HG02852 (cell line): ENCODE measurements at regions not wholly inside any gene's neighbourhood (a gene's known extent, or its start where the extent isn't known, plus 50 kb on each side); places are given as distances from the start of the nearest gene placed in this dataset.
A peak's percentile ranks its signal among the peaks of the same experiment; 100 is the strongest.
"Not testable (repeated sequence)": the region's sequence is repeated elsewhere in the genome, so short reads cannot be mapped to it uniquely, and the experiment has no call there.

Source experiments
- ATAC-seq: cut with Tn5 transposase; IDR thresholded peaks from one replicate; pipeline ENCODE4 v1.9.1; 2021; ENCODE audit warnings: mild to moderate bottlenecking, moderate library complexity; ENCODE audit not compliant: unreplicated experiment

DNA sequence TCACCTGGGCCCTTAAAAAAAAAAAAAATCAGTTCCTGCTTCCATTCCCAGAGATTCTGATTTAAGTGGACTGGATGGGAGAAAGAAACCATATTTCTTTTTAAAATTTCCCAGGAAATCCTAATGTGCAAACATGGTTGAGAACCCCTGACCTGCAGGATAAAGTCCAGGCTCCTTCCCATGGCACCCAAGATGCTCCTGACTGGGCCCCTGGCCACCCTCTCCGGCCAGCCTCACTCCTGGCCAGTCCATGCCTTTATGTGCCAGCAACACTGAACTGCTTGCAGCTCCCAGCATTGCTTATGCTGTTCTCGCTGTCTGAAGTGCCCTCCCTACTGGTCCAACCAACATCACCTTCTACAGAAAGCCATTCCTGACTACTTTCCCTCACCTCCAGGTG, 93.9 kb downstream of the TEX35 start:
- ATAC-seq, result no peak

DNA sequence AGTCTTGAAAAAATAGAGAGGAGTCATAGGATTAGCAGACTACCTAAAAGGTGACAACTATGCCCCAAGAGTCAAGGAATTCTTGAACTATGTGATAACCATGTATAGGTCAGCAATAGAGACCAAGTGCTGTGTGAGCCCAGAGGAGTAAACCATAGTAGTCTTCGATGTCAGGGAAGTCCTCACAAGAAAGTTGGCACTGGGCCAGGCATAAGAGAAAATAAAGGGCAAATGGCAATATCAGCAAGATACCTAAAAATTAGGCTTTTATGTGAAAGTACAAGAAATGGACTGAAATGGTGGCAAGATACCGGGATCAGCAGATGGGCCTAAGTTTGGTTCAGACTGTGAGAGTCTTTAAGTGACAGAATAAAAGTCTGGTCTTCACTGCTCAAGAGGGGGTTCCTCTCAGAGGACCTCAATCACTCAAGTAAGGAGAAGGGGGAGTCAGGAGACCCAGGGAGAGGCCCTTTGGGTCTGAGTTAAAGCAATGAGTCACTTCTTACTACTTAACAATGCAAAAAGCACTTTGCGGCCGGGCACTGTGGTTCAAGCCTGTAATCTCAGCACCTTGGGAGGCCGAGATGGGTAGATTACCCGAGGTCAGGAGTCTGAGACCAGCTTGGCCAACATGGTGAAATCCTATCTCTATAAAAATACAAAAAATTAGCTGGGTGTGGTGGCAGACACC, 95.0 kb downstream of the TEX35 start:
- ATAC-seq, result peak; percentile 59

DNA sequence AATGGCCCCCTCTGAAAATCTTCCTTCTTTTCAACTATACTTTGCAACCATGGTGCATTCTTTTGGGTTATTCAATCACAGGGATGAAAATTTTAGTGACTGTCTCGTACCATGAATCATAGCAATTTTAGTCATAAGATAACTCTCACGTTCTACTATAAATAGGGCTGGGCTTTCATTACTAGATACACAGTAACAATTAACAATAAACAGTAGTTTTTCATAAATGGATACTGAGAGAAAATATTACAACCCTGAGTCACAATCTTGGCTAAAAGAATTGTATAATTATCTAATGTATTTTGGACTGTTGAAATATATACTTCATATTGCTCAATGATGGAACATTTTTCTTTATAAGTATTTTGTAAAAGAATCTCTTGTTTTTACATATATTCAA, 96.1 kb downstream of the TEX35 start:
- ATAC-seq, result no peak

DNA sequence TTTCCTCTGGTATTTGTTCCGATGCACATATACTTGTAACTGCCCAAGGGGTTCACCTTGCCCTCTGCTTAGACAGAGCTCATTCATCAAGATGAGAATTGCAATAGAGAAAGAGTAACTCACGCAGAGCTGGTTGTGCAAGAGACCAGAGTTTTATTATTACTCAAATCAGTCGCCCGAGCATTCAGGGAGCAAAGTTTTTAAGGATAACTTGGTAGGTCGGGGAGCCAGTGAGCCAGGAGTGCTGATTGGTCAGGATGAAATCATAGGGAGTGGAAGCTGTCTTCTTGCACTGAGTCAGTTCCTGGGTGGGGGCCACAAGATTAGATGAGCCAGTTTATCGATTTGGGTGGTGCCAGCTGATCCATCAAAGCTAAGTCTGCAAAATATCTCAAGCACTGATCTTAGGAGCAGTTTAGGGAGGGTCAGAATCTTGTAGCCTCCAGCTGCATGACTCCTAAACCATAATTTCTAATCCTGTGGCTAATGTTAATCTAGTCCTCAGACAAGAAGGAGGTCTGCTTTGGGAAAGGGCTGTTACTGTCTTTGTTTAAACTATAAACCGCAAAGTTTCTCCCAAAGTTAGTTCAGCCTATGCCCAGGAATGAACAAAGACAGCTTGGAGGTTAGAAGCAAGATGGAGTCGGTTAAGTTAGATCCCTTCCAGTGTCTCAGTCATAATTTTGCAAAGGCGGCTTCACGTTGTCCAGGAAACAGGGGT, 97.9 kb downstream of the TEX35 start:
- ATAC-seq, result not testable (repeated sequence)

DNA sequence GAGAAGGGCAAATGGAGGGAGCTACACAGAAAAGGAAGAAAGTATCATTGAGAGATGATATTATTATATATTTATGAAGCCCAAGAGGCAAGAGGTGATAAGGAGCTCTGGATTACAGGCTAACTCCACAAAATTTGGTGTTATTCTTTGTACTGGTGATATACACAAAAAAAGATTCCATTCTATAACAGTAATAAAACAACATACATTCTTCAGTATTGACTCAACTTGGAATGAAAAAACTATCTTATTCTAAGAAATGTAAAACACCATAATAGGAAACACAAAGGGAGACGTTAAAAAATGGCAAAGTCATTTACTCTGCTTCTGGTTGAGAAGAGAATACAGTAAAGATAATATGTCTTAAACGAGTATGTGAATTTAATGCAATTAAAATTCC, 99.4 kb downstream of the TEX35 start:
- no peak for ATAC-seq

DNA sequence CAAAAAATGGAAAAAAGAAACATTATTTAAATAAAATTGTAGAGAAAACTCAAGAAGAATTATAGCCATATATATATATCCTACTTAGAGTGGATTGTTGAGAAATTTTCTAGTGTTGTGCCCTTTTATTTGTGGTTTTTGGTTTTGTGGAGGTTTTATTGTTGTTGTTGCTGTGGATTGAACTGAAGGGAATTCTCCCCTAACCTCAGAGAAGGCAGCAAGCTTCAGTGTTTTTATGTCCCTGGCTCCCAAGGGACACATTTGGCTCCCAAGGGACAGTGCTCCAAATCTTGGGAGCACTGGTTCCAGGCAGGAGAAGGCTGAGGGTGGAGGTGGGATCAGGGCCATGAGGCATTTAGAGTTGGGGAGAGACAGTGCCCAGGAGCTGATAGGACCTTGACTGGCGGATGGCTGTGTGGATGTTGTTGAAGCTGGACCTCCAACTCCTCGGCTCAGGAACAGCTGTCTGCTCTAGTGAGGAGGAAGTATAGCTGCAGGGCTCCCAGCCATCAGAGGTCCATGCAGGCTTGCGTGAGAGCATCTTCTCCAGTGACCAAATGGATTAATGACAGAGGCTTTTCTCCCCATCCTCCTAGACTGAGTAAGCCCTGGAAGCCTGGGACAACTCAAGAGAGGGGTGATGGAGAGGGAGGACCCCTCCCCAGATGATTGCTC, 100.5 kb downstream of the TEX35 start:
- ATAC-seq, result no peak

DNA sequence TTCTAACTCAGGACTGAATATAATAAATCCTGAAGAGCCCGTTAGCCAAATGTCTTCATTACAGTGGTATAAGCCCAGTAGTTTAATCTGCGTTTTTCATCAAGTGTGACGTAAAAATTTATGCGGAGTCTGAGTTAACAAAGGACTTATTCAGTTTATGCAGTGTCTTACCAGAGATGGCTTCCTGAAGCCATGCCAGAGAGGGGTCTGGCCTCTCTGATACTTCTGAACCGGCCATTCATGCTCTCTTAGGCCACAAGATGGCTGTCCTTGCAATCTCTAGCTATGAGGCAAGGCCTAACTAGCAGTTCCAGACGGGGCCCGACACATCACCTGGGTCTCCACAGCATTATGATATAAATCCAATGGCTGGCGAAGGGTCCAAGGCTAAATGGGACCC, 101.4 kb downstream of the TEX35 start:
- no peak for ATAC-seq

DNA sequence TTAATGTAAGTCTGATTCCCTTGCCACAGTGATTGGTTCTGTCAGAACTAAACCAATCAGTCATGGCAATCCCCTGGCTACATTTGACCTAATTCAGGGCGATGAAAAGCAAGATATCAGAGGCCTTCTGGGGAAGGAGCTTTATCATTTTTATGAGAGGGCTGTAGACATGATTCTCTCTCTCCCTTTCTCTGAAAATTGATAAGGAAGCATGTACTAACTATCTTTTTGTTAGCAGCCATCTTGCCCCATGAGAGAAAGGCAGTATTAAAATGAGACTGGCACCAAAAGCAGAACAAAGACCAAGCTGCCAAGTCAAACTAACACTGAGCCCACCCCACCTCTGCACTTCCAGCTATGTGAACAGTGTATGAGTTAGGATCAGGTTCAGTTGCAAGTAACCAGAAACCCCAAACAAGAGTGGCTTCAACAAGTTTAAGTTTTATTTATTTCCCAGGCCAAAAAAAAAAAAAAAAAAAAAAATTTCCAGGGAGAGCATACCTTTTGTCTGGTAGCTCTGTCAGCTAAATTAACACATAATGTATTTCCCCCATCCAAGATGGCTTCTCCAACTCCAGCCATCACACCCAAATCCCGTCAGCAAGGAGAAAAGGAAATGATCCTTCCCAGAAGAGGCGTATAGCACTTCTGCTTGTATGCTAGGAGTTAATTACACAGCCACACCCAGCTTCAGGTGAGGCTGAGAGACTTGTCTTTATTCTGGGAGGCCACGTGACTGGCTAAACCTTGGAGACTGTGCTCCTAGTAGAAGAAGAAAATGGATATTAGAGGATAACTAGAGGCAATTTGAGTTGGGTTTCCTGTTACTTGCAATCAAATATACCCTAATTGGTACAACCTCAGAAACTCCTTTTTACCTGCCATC, 105.8 kb upstream of the RALGPS2 start:
- ATAC-seq, result no peak

DNA sequence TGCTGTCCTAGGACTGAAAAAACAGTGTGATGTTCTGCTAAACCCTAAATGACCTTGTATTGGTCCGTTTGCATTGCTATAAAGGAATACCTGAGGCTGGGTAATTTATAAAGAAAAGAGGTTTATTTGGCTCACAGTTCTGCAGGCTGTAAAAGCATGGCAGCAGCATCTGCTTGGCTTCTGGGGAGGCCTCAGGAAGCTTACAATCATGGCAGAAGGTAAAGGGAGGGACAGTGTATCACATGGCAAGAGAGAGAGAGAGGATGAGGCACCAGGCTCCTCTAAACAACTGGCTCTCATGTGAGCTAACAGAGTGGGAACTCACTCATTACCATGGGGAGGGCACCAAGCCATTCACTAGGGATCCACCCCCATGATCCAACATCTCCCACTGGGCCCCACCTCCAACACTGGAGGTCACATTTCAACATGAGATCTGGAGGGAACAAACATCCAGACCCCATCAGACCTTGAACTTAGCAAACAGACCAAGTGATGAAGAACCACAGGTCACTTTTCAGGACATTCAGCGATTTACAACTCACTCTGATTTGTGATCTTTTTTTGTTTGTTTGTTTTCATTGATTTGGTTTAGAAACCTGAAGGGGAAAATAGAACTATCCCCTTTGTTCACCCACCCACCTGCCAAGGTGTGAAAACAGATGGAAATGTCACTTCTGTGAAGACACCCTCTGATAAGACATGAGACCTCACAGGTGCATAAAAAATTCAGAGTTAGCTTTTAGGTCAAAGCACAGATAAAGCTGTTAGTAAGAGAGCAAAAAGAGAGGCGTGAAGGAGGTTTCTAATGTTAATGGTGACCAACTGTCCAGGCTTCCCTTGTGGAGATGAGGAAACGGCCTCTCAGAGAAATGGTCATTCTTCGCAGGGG, 104.2 kb upstream of the RALGPS2 start:
- ATAC-seq, result no peak

DNA sequence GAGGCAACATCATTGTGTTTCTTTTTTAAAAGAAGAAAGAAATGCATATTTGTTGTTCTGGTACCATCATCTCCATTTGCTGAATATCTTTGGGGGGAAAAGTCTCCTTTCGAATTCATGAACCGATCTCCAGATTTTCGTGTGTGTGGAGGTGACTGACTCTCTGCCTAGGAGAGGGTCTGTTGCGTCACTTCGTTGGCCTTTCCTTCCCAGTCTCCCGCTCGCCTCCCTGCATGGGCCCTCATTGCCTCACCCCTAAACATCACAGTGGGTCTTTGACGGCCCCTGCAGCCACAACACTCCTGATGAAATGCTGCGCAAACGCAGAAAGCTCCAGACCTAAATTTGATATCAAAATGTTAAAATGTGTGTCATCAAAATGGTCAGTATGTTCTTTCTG, 103.2 kb upstream of the RALGPS2 start:
- no peak for ATAC-seq

DNA sequence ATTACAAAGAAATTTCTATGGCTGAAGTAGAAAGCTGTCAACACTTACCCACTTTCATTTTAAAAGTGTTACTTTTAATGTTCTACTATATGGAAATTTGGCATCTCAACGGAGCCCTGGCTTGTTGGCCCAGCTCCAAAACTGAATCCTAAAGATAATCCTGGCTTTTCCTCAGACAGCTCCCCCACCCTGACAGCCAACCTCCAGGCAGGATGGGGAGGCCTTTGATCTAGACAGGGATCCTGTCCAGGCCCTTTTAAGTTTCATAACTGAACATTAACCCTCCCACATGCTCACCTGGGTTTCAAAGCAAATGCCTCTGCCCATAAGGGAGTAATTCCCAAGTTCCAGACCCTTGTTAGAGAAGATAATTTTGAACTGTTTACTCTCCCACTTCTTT, 99.3 kb upstream of the RALGPS2 start:
- ATAC-seq, result no peak

DNA sequence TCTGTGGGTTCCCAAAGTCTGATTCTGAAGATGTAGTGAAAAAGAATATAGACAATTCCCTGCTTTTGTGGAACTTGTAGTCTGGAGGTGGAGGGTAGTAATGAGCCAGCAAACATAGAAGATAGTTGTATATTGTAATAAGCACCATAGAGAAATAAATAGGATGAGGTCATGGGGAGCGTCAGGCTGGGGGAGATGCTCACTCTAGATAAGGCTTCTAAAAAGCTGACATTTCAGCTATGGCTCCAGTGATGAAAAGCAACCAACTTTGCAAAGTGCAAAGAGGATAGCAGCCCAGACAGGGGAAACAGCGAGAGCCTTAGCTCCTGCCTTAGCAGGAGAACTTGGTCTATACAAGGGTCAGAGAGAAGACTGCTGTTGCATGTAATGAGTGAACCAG, 98.0 kb upstream of the RALGPS2 start:
- no peak for ATAC-seq

DNA sequence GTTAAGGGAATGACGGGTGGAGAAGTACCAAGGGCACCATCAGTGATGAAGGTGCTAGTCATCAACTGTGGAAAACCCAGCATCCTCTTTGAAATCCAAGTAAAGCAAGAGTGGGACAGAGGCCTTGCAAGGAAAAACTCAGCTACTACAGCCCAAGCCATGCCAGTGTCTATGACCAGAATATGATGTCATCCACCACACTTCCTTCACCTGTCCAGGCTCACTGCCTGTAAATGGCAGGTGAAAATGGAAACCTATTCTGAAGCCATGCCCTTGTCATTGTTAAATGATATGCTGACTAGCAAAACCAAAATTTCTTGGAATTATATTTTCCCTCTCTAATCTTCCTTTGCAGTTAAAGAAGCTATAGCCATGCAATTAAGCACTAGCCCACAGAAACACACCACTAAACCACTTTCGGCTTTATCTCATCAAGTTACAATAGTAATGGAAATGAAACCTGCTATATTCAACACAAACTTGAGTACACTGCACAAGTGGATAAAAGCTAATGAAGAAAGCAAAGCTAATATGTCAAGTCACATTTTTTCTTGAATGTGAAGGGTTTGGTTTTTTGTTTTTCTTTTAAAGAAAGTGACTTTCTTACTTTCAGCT, 96.3 kb upstream of the RALGPS2 start:
- no peak for ATAC-seq

DNA sequence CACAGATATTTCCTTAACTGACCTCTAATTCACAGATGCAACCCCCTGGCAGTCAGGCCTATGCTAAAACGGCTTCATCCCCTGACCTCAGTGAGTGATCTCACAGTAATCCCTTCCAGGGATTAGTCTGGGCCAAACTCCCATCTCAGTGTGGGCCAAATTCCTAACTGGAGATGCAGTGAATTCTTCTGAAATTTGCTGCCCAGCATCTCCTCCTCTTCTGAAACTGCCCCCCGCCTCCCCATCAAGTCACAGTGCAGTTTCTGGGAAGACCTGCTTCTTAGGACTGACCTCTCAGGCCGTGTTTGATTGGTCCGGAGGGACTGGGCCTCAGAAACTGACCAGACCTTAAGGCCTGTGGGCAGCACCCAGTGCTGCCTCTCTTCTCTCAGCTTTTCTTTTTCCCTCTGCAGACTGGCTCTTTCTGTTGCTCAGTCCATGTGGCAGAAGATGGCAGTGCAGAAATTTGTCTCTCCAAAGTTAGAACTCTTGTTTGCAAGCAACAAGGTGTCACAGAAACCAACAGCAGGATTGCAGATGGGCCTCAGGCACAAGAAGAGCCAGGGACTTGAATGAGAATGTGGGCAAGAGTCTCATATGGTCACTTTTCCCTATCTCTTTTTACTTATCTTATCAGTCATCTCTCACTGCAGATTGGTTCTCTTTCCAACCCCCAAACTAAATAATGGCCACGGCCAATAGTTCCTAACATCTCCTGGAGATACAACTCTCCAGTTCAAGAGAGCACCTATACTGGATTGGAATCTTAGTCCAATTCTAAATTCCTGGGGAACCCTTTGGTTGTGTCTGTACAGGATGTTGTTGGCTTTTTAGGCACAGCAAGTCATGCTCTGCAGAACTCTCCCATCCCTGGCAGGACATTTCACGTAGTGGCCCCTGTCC, 95.5 kb upstream of the RALGPS2 start:
- no peak for ATAC-seq

DNA sequence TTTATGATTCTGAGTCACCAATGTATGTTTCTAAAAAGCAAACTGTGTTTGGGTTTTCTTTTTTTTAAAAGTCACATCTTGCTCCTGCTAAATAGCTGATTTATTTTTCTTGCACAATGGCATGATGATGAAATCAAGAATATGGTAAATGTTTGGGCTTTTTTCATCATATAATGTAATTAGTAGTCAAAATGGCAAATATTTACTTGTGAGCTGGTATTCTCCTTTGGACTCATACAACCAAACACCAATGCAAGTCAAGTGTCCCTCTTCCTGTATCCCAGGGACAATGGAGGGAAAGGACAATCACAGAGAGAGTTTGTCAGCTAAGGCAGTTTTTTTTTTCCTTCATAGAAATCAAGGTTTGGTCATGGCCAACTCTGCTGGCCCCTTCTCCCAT, 94.6 kb upstream of the RALGPS2 start:
- no peak for ATAC-seq

DNA sequence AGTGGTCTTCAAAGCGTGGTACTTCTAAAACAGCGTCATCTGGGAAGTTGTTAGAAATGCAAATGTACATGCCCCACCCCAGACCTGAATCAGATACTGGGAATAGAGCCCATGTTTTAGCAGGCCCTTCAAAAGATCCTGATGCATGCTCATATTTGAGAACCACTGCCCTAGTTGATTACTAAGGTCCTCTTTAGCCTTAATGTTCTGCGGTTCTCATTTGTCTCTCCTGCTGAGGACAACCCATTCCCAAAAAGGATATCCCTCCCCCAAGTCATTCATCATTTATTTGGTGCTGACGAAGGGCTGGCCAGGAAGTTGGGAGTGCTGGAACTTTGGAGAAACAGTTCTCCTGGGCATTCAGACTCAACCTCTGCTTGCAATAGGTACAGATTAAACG, 92.4 kb upstream of the RALGPS2 start:
- ATAC-seq, result no peak

DNA sequence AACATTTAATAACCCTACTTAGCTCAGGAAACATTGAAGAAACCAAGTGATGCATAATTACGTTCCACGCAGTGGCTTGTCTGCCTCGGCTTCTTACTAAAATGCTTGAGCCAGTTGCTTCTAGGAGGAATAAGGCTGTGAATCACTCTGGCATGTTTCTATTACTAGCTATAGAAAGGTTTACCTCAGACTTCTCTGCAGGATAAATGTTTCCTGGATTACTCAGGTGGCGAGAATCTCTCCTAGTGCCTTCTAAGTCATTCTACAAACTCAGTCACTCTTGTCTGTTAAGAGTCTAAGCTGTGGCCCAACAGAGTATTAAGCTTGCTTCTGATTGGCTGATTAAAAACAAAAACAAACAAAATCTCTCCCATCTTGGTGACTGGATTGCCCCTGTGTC, 92.0 kb upstream of the RALGPS2 start:
- ATAC-seq, result no peak

DNA sequence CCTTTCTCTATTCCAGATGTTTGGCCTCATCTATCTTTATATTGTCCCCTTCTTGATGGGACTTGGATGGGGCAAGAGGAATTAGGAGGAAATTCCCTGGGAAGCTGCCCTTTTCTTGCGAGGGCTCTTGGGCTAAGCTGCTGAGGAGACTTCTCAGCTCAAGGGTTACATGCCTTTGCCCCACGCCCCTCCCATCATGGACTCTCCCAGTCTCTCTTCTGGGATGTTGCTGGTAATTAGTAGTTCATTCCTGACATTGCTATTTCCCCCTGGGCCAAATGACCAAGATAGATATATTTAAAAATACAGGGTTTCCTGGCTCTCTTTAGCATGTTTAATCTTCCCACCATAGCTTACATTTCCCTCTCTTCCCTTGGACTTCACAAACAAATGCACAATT, 90.6 kb upstream of the RALGPS2 start:
- ATAC-seq, result no peak

DNA sequence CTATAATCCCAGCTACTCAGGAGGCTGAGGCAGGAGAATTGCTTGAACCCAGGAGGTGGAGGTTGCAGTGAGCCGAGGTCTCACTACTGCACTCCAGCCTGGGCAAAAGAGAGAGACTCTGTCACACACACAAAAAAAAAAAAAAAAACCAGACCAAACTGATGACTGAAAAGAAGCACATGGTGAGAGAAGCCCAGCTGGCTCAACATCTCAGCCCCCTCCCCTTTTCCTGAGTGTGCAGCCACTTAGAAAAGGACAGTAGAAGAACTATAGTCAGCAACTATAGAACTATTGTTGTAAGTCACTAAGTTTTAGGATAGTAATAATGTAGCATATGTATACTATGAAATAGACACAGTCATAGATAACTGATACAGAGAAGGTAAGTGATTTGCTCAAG, 87.2 kb upstream of the RALGPS2 start:
- no peak for ATAC-seq
